ENCODE measurements at regions not wholly inside any gene's neighbourhood (a gene's known extent, or its start where the extent isn't known, plus 50 kb on each side); places are given as distances from the start of the nearest gene placed in this dataset.

GRCh38 chr10:109287858-109288257, 635.5 kb downstream of the XPNPEP1 start:
- TF ChIP-seq, protein P1, sequence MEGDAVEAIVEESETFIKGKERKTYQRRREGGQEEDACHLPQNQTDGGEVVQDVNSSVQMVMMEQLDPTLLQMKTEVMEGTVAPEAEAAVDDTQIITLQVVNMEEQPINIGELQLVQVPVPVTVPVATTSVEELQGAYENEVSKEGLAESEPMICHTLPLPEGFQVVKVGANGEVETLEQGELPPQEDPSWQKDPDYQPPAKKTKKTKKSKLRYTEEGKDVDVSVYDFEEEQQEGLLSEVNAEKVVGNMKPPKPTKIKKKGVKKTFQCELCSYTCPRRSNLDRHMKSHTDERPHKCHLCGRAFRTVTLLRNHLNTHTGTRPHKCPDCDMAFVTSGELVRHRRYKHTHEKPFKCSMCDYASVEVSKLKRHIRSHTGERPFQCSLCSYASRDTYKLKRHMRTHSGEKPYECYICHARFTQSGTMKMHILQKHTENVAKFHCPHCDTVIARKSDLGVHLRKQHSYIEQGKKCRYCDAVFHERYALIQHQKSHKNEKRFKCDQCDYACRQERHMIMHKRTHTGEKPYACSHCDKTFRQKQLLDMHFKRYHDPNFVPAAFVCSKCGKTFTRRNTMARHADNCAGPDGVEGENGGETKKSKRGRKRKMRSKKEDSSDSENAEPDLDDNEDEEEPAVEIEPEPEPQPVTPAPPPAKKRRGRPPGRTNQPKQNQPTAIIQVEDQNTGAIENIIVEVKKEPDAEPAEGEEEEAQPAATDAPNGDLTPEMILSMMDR (IDR thresholded peaks at IDR 0.05): no peak
- TF ChIP-seq POLR2A (IDR thresholded peaks at IDR 0.05): no peak

Measured in heart left ventricle (tissue), 13 donors.